ENCODE measurements at regions not wholly inside any gene's neighbourhood (a gene's known extent, or its start where the extent isn't known, plus 50 kb on each side); places are given as distances from the start of the nearest gene placed in this dataset.

DNA sequence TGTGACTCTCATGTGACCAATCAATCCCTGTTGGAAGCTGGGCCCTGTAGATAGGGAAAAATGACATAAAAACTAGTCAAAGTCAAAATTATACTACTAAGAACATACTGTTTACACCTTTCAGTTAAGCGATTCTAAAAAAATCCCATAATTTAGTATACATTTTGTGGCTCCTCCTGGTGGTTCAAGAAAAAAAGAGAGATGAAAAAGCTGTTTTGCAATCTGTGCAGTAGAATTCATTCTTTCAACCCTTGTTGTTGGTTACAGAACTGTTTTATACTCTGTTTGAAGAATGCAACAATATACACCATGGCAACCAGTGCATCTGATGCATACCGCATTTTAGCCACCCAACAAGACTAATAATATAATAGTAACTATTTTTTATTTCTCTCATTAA lies 66.8 kb upstream of the ANK2 start:
- DNase-seq (no peak), ATAC-seq (ENCODE audit: low read depth) (no peak)
- H2AK5ac ChIP-seq (ENCODE audit: low read depth, low read length) = no peak overlapping the region
- dilution Hi-C loops (cut with HindIII; ENCODE audit: low sequenced_read_pairs, unreplicated experiment) = no loop called here
- POLR2A ChIA-PET (ENCODE audit: unreplicated experiment) = interaction anchor here (0.6 kb wide), 1 partner anchor 548 kb away, joined by 4 read pairs; no protein-coding TSS in a partner anchor
- H4K20me1 ChIP-seq (ENCODE audit: insufficient read depth, low read length) = no peaks in the 10 kb centered on the region
- intact Hi-C loops (cut with micrococcal nuclease) = no loop called here
- WGBS, 2 experiments (ENCODE audit: extremely low coverage in 2 of 2, insufficient read length in 1 of 2) = no CpG with 5 or more reads among the region's 2 CpGs
- no peaks in the 10 kb centered on the region for H3K36me3 ChIP-seq (ENCODE audit: control insufficient read depth, insufficient read depth, low read length)
- H4K8ac ChIP-seq (ENCODE audit: low read depth in 2 of 2, low read length in 2 of 2) = no peak overlapping the region
- H3K9ac ChIP-seq (ENCODE audit: low read depth, low read length) = no peak overlapping the region
- no peaks in the 10 kb centered on the region for H3K27me3 ChIP-seq (ENCODE audit: control insufficient read depth, insufficient read depth, low read length)
- H2BK15ac ChIP-seq (ENCODE audit: low read depth, low read length) = no peak overlapping the region
- no peak overlapping the region for H3K23ac ChIP-seq (ENCODE audit: low read depth, low read length)
- no peak for TF ChIP-seq CHD1 (IDR thresholded peaks at IDR 0.05; ENCODE audit: low read depth, low read length)
- TF ChIP-seq RFX5 (IDR thresholded peaks at IDR 0.05; ENCODE audit: low read depth, low read length) = no peak
- no peak for TF ChIP-seq POLR2A (IDR thresholded peaks at IDR 0.05; ENCODE audit: low read depth, low read length)
- no peak for TF ChIP-seq MXI1 (IDR thresholded peaks at IDR 0.05; ENCODE audit: borderline replicate concordance, low read depth, low read length)
- TF ChIP-seq, protein P1, sequence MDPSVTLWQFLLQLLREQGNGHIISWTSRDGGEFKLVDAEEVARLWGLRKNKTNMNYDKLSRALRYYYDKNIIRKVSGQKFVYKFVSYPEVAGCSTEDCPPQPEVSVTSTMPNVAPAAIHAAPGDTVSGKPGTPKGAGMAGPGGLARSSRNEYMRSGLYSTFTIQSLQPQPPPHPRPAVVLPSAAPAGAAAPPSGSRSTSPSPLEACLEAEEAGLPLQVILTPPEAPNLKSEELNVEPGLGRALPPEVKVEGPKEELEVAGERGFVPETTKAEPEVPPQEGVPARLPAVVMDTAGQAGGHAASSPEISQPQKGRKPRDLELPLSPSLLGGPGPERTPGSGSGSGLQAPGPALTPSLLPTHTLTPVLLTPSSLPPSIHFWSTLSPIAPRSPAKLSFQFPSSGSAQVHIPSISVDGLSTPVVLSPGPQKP (IDR thresholded peaks at IDR 0.05; ENCODE audit: borderline replicate concordance, low read depth, low read length) = no peak
- TF ChIP-seq MAZ (IDR thresholded peaks at IDR 0.05; ENCODE audit: borderline replicate concordance, low read depth, low read length) = no peak
- no peak for TF ChIP-seq BHLHE40 (IDR thresholded peaks at IDR 0.05; ENCODE audit: low read depth, low read length)
- TF ChIP-seq, protein P2, sequence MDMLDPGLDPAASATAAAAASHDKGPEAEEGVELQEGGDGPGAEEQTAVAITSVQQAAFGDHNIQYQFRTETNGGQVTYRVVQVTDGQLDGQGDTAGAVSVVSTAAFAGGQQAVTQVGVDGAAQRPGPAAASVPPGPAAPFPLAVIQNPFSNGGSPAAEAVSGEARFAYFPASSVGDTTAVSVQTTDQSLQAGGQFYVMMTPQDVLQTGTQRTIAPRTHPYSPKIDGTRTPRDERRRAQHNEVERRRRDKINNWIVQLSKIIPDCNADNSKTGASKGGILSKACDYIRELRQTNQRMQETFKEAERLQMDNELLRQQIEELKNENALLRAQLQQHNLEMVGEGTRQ (IDR thresholded peaks at IDR 0.05; ENCODE audit: low read depth, low read length) = no peak
- TF ChIP-seq SMC3 (IDR thresholded peaks at IDR 0.05; ENCODE audit: low read depth, low read length) = no peak
- TF ChIP-seq MAFK (IDR thresholded peaks at IDR 0.05; ENCODE audit: low read depth, low read length) = no peak
- TF ChIP-seq RCOR1 (IDR thresholded peaks at IDR 0.05; ENCODE audit: insufficient replicate concordance, low read length) = no peak
- no peak for TF ChIP-seq NFE2L2 (IDR thresholded peaks at IDR 0.05; ENCODE audit: low read depth, low read length)
- H2BK120ac ChIP-seq (ENCODE audit: low read depth, low read length) = no peak overlapping the region
- H3K79me1 ChIP-seq (ENCODE audit: low read depth in 1 of 2, low read length in 2 of 2) = no peaks in the 10 kb centered on the region
- no peaks in the 10 kb centered on the region for H3K9me3 ChIP-seq (ENCODE audit: control insufficient read depth, insufficient read depth, low read length)
- H3K56ac ChIP-seq (ENCODE audit: extremely low read depth, insufficient read depth, low read length) = no peak overlapping the region
- H3K4me1 ChIP-seq (ENCODE audit: control insufficient read depth, insufficient read depth, low read length) = no peaks in the 10 kb centered on the region
- H3K4me3 ChIP-seq (ENCODE audit: insufficient read depth, low read depth, low read length) = no peak overlapping the region
- CTCF ChIA-PET = interaction anchor here (0.6 kb wide), 1 partner anchor 9 kb away, joined by 5 read pairs; no protein-coding TSS in a partner anchor
- no peak overlapping the region for H3K27ac ChIP-seq (ENCODE audit: insufficient read depth, low read length)
- H4K91ac ChIP-seq (ENCODE audit: insufficient read depth, low read depth, low read length) = no peak overlapping the region
- H3K4ac ChIP-seq (ENCODE audit: low read depth, low read length) = no peak overlapping the region
- no peaks in the 10 kb centered on the region for H3K9me1 ChIP-seq (ENCODE audit: insufficient read depth, low read length)
- H3K4me2 ChIP-seq (ENCODE audit: low read depth, low read length) = no peak overlapping the region
- BruUV-seq (replicated peaks) = no TSS peak
- H2BK5ac ChIP-seq (ENCODE audit: low read depth, low read length, poor library complexity, severe bottlenecking) = no peak overlapping the region
- H3K18ac ChIP-seq (ENCODE audit: low read depth, low read length) = no peak overlapping the region
- H2BK20ac ChIP-seq (ENCODE audit: low read depth, low read length) = no peak overlapping the region
- in situ Hi-C loops (cut with MboI; ENCODE audit: low sequenced_read_pairs) = no loop called here
- H3K14ac ChIP-seq (replicated peaks; ENCODE audit: low read depth, low read length) = no peak overlapping the region
- no peak overlapping the region for H2AK9ac ChIP-seq (replicated peaks; ENCODE audit: low read depth, low read length, poor library complexity)
- no peak overlapping the region for H4K5ac ChIP-seq (ENCODE audit: low read depth, low read length)
- H2AFZ ChIP-seq (replicated peaks; ENCODE audit: low read length, poor library complexity) = no peak overlapping the region

Measured in IMR-90 (cell line).